IPS DF 19.7 (cell line): ENCODE measurements at regions not wholly inside any gene's neighbourhood (a gene's known extent, or its start where the extent isn't known, plus 50 kb on each side); places are given as distances from the start of the nearest gene placed in this dataset.

ENCODE experiments used
- DNase-seq: peaks from one replicate; pipeline ENCODE4 v3.0.0-alpha.2; 2013; ENCODE audit warnings: low read depth, low spot score

GRCh38 chr11:90784241-90784814, 561.5 kb upstream of the CHORDC1 start:
- DNase-seq: no peak

GRCh38 chr11:90783111-90783510, 560.3 kb upstream of the CHORDC1 start:
- DNase-seq: no peak

- no peak for DNase-seq
These were observed 556.2 kb upstream of the CHORDC1 start for GRCh38 chr11:90779098-90779497.

- no peak for DNase-seq
These were observed 552.8 kb upstream of the CHORDC1 start for GRCh38 chr11:90775567-90776165.

GRCh38 chr11:90774727-90775566, 552.1 kb upstream of the CHORDC1 start:
- peak; percentile 7 for DNase-seq

- DNase-seq: no peak
These were observed 547.2 kb upstream of the CHORDC1 start for GRCh38 chr11:90770007-90770406.

- DNase-seq: no peak
These were observed 543.3 kb upstream of the CHORDC1 start for GRCh38 chr11:90766121-90766520.

- DNase-seq: no peak
These were observed 541.8 kb upstream of the CHORDC1 start for GRCh38 chr11:90764691-90765090.

GRCh38 chr11:90757849-90758494, 535.1 kb upstream of the CHORDC1 start:
- DNase-seq: no peak

GRCh38 chr11:90756617-90757016, 533.8 kb upstream of the CHORDC1 start:
- no peak for DNase-seq

GRCh38 chr11:90753546-90753945, 530.7 kb upstream of the CHORDC1 start:
- DNase-seq: no peak

- no peak for DNase-seq
These were observed 524.2 kb upstream of the CHORDC1 start for GRCh38 chr11:90747057-90747456.

GRCh38 chr11:90744169-90744568, 521.3 kb upstream of the CHORDC1 start:
- no peak for DNase-seq

GRCh38 chr11:90738799-90739198, 516.0 kb upstream of the CHORDC1 start:
- no peak for DNase-seq

GRCh38 chr11:90737444-90738050, 514.7 kb upstream of the CHORDC1 start:
- DNase-seq: no peak

GRCh38 chr11:90732486-90732885, 509.6 kb upstream of the CHORDC1 start:
- DNase-seq: no peak

- no peak for DNase-seq
These were observed 500.6 kb upstream of the CHORDC1 start for GRCh38 chr11:90723475-90723874.

- DNase-seq: no peak
These were observed 499.8 kb upstream of the CHORDC1 start for GRCh38 chr11:90722552-90723190.

GRCh38 chr11:90717522-90717921, 494.7 kb upstream of the CHORDC1 start:
- DNase-seq: no peak

- DNase-seq: no peak
These were observed 482.8 kb upstream of the CHORDC1 start for GRCh38 chr11:90705661-90706060.

GRCh38 chr11:90704510-90704909, 481.7 kb upstream of the CHORDC1 start:
- no peak for DNase-seq
